GM21619 (cell line): ENCODE measurements at regions not wholly inside any gene's neighbourhood (a gene's known extent, or its start where the extent isn't known, plus 50 kb on each side); places are given as distances from the start of the nearest gene placed in this dataset.
"Not testable (repeated sequence)": the region's sequence is repeated elsewhere in the genome, so short reads cannot be mapped to it uniquely, and the experiment has no call there.

Source experiments
- ATAC-seq: cut with Tn5 transposase; IDR thresholded peaks from one replicate; pipeline ENCODE4 v1.9.1; 2021; ENCODE audit not compliant: unreplicated experiment

- ATAC-seq: no peak
Measured at GRCh38 chr14:71384007-71384845, 477.0 kb downstream of the PCNX1 start.

- no peak for ATAC-seq
Measured at GRCh38 chr14:71387753-71388152, 480.5 kb downstream of the PCNX1 start.

DNA sequence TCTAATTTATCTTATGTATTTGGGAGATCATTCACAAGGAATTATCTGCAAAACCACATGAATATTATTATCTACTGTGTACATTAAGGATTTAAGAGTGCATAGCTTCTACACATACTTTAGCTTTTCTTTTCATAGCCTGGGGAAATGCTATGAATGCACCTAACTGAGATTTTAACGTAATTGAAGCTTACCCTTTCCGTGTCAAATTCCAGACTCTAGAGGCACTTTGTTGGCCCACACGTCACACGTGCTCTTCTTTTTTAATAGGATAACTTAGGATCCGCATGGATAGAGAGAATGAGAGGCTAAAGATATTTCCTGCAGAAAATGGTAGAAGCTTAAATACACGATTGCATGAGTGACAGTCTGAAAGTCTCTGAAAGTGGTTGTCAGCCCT is 481.1 kb downstream of the PCNX1 start:
- no peak for ATAC-seq

- no peak for ATAC-seq
Measured at GRCh38 chr14:71388862-71389261, 481.6 kb downstream of the PCNX1 start.

- no peak for ATAC-seq
Measured at GRCh38 chr14:71394386-71394785, 487.1 kb downstream of the PCNX1 start.

DNA sequence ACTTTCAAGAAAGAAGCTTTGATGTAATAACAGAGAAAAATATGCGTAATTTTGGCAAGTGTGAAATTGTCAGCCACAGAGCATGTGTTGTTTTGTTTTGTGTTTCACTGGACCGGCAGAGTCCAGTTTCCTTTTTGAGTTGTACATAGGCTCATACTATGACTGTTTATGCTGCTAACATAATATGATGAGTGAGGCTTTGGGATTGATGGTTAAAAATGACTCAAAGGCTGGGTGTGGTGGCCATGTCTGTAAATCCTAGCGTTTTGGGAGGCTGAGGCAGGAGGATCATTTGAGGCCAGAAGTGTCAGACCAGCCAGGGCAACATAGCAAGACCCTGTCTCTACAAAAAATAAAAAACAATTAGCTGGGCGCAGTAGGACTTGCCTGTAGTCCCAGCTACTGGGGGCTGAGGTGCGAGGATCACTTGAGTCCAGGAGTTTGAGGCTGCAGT is 487.9 kb downstream of the PCNX1 start:
- no peak for ATAC-seq

DNA sequence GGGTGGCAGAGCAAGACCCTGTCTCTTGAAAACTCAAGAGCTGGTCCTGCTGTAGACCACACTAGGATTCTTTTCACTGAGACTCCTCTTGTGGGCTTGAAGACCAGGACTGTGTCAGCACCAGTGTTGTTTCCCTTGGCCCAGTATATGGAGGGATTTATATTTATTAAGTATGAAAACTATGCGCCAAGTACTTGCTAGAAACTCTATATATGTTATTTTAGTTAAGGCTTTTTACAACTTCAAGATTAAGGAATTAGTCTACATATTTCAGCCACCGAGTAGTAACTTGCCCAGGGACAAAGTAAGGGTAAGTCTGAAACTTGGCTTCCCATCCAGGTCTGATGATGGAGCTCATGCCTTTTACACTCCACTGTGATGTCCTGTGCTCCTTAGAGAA is 488.4 kb downstream of the PCNX1 start:
- no peak for ATAC-seq

DNA sequence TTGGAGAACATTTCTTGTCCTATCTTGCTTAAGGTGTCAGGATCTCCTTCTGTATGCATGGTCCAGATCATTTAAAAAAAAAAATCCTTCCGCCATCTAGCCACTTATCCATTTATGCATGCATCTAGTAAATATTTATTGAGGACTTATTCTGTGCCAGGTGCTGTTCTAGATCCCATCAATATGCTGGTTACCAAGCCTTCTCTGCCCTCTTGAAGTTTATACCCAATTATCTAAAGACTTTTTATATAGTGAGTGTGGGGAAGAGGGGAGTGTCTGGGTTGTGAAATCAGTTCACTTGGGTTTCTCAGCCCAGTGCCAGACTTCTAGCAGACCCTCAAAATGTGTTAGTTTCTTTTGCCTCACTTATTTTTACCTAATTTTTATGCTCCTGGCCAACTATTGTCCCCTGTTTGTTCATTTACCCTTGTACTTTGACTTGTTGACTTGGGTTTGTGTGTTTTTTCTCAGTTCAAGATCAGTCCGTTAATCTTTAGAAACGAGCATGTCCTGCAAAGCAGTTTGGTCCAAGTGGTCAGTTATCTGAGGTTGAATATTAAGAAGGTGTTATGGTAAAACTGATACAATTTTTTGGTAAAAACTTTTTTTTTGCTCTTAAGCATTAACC is 488.9 kb downstream of the PCNX1 start:
- ATAC-seq: no peak

GRCh38 chr14:71397371-71397770 is 490.1 kb downstream of the PCNX1 start:
- ATAC-seq: no peak

- peak; percentile 10 for ATAC-seq
Measured at GRCh38 chr14:71398450-71398849, 491.2 kb downstream of the PCNX1 start.

DNA sequence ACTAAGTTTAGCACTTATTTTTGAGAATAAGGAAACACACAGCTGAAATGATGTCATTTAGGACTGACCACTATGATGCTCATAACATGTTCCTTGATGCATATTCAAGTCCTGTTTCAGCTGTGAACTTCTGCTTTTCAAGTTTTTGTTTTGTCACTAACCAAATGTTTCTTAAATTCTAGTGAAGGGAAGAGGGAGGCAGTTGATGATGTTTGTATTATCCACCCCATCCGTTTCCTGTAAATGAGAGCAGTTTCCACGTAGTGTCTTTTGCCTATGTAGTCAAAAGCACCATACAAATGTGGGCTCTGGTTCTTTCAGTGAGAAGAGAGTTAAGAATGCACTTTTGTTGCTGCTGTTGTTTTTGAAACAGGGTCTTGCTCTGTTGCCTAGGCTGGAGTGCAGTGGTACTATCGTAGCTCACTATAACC is 491.8 kb downstream of the PCNX1 start:
- ATAC-seq: peak; percentile 75

DNA sequence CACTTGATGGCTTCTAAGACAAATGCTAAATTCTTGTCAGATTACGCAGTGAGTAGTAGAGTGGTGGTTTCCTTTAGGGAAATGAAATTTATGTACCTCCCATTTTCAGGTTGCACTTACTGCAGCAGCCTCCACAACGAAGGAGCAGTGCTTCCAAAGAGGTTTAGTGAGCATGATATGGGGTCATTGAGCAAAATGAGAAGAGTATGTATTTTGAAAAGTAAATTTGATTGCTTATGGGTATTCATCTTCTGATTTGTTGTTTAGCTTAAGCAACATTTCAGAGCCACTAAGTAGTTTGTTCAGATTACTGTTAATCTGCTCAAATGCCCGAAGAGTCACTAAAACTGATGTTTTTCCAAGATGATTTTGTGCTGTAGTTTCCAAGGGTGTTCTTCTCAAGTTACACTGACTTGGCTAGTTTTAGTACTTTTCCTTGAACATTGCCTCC is 493.6 kb downstream of the PCNX1 start:
- no peak for ATAC-seq

DNA sequence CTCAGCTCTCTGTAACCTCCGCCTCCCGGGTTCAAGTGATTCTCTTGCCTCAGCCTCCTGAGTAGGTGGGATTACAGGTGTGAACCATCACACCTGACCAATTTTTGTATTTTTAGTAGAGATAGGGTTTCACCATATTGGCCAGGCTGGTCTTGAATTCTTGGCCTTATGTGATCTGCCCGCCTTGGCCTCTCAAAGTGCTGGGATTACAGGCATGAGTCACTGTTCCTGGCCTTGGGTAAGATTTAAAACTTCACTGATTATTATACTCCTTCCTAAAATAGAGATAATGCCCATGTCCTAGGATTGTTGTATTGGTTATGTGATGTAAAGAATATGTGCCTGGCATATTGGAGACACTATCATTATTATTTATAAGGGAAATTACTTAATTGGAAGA is 495.2 kb downstream of the PCNX1 start:
- not testable (repeated sequence) for ATAC-seq

DNA sequence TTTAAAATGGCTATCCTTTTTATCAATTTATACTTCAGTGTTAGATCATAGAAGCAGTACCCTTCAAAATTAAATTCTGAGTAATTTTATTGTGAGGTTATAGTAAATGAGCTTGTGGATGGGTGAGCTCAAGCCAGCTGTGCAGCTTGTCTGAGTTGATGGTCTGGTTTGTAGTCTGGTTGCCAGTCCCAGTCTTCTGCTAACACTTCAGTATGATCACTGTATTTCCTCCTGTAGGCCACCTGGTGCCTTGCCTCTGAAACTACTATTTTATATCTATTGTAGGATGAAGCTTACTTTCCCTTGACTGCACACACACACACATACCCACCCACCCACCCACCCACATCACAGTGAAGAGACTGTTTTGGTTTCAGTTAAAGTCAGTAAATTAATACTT is 496.4 kb downstream of the PCNX1 start:
- no peak for ATAC-seq

DNA sequence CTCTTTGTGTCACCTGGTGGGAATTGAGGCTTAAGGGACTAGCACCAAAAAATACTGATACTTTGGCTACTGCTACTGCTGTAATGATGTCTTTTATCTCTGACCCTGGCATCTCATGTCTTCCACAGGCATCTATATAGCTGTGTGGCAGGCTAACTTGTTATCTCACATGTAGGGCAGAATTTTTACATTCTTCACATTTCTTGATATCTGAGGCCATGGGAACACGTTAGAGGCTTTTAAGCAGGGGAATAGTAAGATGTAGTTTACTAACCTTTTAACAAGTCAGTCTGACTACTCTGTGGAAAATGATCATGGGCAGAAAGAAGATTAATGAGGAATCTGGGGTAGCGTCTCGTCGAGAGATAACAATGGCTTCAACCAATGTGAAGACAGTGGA is 498.4 kb downstream of the PCNX1 start:
- ATAC-seq: no peak

GRCh38 chr14:71408362-71409030 is 501.2 kb downstream of the PCNX1 start:
- ATAC-seq: no peak

DNA sequence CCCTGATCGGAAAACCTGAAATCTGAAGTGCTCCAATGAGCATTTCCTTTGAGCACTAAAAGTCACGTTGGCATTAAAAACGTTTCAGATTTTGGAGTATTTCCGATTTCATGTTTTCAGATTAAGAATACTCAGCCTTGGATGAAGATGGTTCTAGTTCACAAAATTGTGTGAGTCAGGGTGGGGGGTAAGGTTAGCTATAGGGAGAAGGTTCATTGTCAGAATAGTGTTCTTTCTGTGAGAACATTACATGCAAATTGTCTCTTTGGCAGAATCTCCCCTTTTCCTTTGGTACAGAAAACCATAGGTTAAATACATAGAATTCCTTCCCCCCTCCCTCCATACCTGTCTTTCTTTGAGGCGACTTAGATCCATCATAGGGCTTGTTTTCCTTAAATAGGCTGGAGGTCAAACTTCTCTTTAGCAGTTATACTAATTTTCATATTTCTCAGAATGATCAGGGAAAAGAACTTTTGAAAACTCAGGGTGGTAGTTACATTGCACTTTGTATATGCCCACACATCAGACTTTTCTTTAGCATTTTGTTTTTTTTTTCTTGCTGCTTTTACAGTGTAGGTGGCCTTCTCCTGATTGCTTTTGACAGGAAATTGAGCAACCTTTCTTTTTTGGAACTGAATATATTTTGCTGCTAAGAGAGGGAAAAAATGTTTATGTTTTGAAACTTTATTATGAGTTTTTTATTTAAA is 503.5 kb downstream of the PCNX1 start:
- no peak for ATAC-seq

DNA sequence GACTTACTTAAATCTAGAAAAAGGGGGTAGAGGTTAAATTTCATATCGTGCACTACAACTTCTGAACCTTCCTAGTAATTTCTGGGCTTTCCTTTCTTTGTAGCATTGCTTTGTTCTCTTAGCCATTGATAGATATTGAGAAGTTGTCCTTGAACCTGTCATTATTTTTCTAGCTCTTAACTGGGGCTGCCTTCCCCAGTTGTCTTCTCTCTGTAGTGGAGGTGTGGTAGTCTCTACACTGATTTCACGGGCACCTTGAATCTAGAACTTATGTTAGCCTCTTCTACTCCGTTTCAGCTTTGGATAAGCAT is 504.0 kb downstream of the PCNX1 start:
- ATAC-seq: no peak

DNA sequence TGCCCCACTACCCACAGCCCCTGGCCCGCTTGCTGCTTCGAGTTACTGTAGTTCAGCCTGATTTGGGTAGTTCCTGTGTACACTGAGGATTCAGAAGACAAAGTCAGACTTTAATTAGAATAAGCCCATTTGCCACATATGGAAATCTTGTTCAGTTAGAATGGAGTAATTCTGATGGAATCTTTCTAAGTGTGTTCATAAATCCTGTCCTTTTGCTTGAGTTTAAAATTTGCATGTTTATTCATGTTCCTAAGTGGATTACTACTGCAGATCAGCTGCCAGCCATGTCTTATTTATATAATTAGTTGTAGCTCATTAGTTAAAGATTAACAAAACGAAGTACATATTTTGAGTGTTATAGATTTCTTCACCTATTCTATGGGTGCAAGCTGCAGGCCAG is 504.5 kb downstream of the PCNX1 start:
- ATAC-seq: no peak

- ATAC-seq: no peak
Measured at GRCh38 chr14:71414631-71415403, 507.6 kb downstream of the PCNX1 start.

GRCh38 chr14:71415404-71415690 is 508.1 kb downstream of the PCNX1 start:
- ATAC-seq: no peak
